H1 (cell line): ENCODE measurements at regions not wholly inside any gene's neighbourhood (a gene's known extent, or its start where the extent isn't known, plus 50 kb on each side); places are given as distances from the start of the nearest gene placed in this dataset.

ENCODE experiments used
- CTCF ChIA-PET: fragments of 300-600 bp; sonication (Branson Sonifier 250); formaldehyde crosslinking; loops from one replicate; lab custom pipeline; 2021; ENCODE audit not compliant: partially characterized antibody; lab: Charles Lee
- POLR2A ChIA-PET: fragments of 300-600 bp; sonication (Branson Sonifier 250); formaldehyde crosslinking; loops from one replicate; lab custom pipeline; 2021; ENCODE audit warnings: inconsistent platforms; ENCODE audit not compliant: partially characterized antibody; lab: Charles Lee
- DNase-seq, 2 experiments: peaks; one replicate each; pipeline versions ENCODE4 v3.0.0 to v3.0.0-alpha.2; 2010 to 2022; ENCODE audit warnings: low spot score in 2 of 2, low read depth in 1 of 2, mixed read lengths in 1 of 2
- FAIRE-seq: peaks from 2 replicates; lab custom pipeline; 2011; peaks lifted over from hg19 to GRCh38; lab: Jason Lieb, UNC
- H2AFZ ChIP-seq: 2 replicates; pipeline ENCODE4 v1.8.1; 2012; ENCODE audit warnings: low read length, inconsistent platforms
- H2AK5ac ChIP-seq: 2 replicates; pipeline ENCODE4 v1.6.1; 2013; ENCODE audit warnings: low read depth, low read length
- H2BK120ac ChIP-seq: replicated peaks from 2 replicates; pipeline ENCODE3; 2013; ENCODE audit warnings: low read depth, low read length, inconsistent platforms
- H2BK12ac ChIP-seq: 2 replicates; pipeline ENCODE4 v1.6.1; 2013; ENCODE audit warnings: low read depth, low read length
- H2BK15ac ChIP-seq: 2 replicates; pipeline ENCODE4 v1.6.1; 2013; ENCODE audit warnings: low read length
- H2BK20ac ChIP-seq: 2 replicates; pipeline ENCODE4 v1.6.1; 2013; ENCODE audit warnings: low read length
- H2BK5ac ChIP-seq: 2 replicates; pipeline ENCODE4 v1.6.1; 2013; ENCODE audit warnings: low read depth, low read length
- H3K14ac ChIP-seq: 2 replicates; pipeline ENCODE4 v1.6.1; 2013; ENCODE audit warnings: inconsistent platforms; ENCODE audit not compliant: insufficient read length
- H3K18ac ChIP-seq: 2 replicates; pipeline ENCODE4 v1.6.1; 2013; ENCODE audit warnings: low read length; ENCODE audit errors: extremely low read depth
- H3K23ac ChIP-seq: 2 replicates; pipeline ENCODE4 v1.6.1; 2013; ENCODE audit warnings: inconsistent platforms; ENCODE audit not compliant: insufficient read length
- H3K23me2 ChIP-seq: 2 replicates; pipeline ENCODE4 v1.6.1; 2013; ENCODE audit warnings: low read depth, low read length
- H3K27ac ChIP-seq: 2 replicates; pipeline ENCODE4 v1.6.1; 2011; ENCODE audit warnings: low read depth, low read length, inconsistent platforms
- H3K27me3 ChIP-seq, 4 experiments: replicated peaks in 1 of 4; 1 replicate in 1 of 4; 2 replicates in 3 of 4; pipeline versions ENCODE4 v1.6.1 to v1.8.1; 2011 to 2013; ENCODE audit warnings: low read length in 3 of 4, mild to moderate bottlenecking in 3 of 4, inconsistent platforms in 2 of 4, mixed read lengths in 2 of 4, moderate library complexity in 1 of 4; ENCODE audit not compliant: control insufficient read depth in 3 of 4, insufficient read depth in 3 of 4; ENCODE audit errors: extremely low read depth in 1 of 4
- H3K36me3 ChIP-seq, 4 experiments: 2 replicates each; pipeline versions ENCODE4 v1.6.1 to v1.8.1; 2011 to 2013; ENCODE audit warnings: mild to moderate bottlenecking in 4 of 4, low read length in 3 of 4, moderate library complexity in 2 of 4, control low read depth in 1 of 4, inconsistent platforms in 1 of 4; ENCODE audit not compliant: insufficient read depth in 4 of 4, control insufficient read depth in 2 of 4
- H3K4ac ChIP-seq: replicated peaks from 2 replicates; pipeline ENCODE3; 2013; ENCODE audit warnings: low read length, low read depth, mixed read lengths, inconsistent platforms; ENCODE audit not compliant: insufficient read length
- H3K4me1 ChIP-seq, 4 experiments: replicated peaks in 1 of 4; 1 replicate in 1 of 4; 2 replicates in 3 of 4; pipeline versions ENCODE4 v1.6.1 to v1.8.1; 2011 to 2013; ENCODE audit warnings: low read length in 3 of 4, inconsistent platforms in 2 of 4, mixed read lengths in 1 of 4; ENCODE audit not compliant: insufficient read depth in 4 of 4, control insufficient read depth in 3 of 4
- H3K4me2 ChIP-seq, 2 experiments: 2 replicates each; pipeline versions ENCODE4 v1.6.1 to v1.8.1; 2011 to 2013; ENCODE audit warnings: low read depth in 2 of 2, low read length in 2 of 2, control low read depth in 1 of 2, inconsistent platforms in 1 of 2, mild to moderate bottlenecking in 1 of 2; ENCODE audit not compliant: insufficient read depth in 1 of 2
- H3K4me3 ChIP-seq, 4 experiments: fragments of 200-600, 300-600 bp in 1 of 4; sonication (generic), shearing (Covaris generic), sonication (Bioruptor Twin) in 1 of 4; 2 replicates each; pipeline versions ENCODE4 v1.5.1 to v1.8.1; 2011 to 2016; ENCODE audit warnings: low read length in 4 of 4, low read depth in 3 of 4, control low read depth in 2 of 4, inconsistent platforms in 2 of 4, mild to moderate bottlenecking in 2 of 4, mixed read lengths in 1 of 4, moderate library complexity in 1 of 4; ENCODE audit not compliant: insufficient read depth in 2 of 4; ENCODE audit errors: extremely low read depth in 1 of 4
- H3K56ac ChIP-seq: replicated peaks from 2 replicates; pipeline ENCODE3; 2013; ENCODE audit warnings: low read depth, mild to moderate bottlenecking, mixed read lengths, low read length, inconsistent platforms; ENCODE audit not compliant: insufficient read length
- H3K79me1 ChIP-seq: 2 replicates; pipeline ENCODE4 v1.6.1; 2013; ENCODE audit warnings: low read depth, low read length, control low read depth
- H3K79me2 ChIP-seq, 2 experiments: 2 replicates each; pipeline versions ENCODE4 v1.6.1 to v1.8.1; 2012 to 2013; ENCODE audit warnings: low read length in 2 of 2, mild to moderate bottlenecking in 2 of 2, inconsistent platforms in 1 of 2; ENCODE audit not compliant: insufficient read depth in 2 of 2, control insufficient read depth in 1 of 2
- H3K9ac ChIP-seq, 4 experiments: replicated peaks in 1 of 4; 1 replicate in 1 of 4; 2 replicates in 3 of 4; pipeline versions ENCODE4 v1.6.1 to v1.8.1; 2011 to 2013; ENCODE audit warnings: low read depth in 3 of 4, low read length in 3 of 4, control low read depth in 2 of 4, mild to moderate bottlenecking in 2 of 4, moderate library complexity in 2 of 4, inconsistent platforms in 1 of 4; ENCODE audit errors: extremely low read depth in 1 of 4
- H3K9me3 ChIP-seq, 2 experiments: 2 replicates each; pipeline versions ENCODE4 v1.6.1 to v1.8.1; 2012 to 2013; ENCODE audit warnings: mild to moderate bottlenecking in 2 of 2, moderate library complexity in 2 of 2, control low read depth in 1 of 2, inconsistent platforms in 1 of 2, low read depth in 1 of 2, low read length in 1 of 2, mixed read lengths in 1 of 2; ENCODE audit not compliant: insufficient read depth in 2 of 2
- H4K20me1 ChIP-seq, 2 experiments: replicated peaks in 1 of 2; 2 replicates each; pipeline versions ENCODE3 to v1.8.1; 2011 to 2013; ENCODE audit warnings: inconsistent platforms in 2 of 2, low read length in 2 of 2, mild to moderate bottlenecking in 1 of 2; ENCODE audit not compliant: insufficient read depth in 2 of 2, control insufficient read depth in 1 of 2
- H4K5ac ChIP-seq: 2 replicates; pipeline ENCODE4 v1.6.1; 2013; ENCODE audit warnings: low read length, low read depth, mixed read lengths, inconsistent platforms; ENCODE audit not compliant: insufficient read length
- H4K8ac ChIP-seq: 2 replicates; pipeline ENCODE4 v1.8.0; 2013; ENCODE audit warnings: mild to moderate bottlenecking, moderate library complexity, low read length, inconsistent platforms; ENCODE audit not compliant: insufficient read depth; ENCODE audit errors: extremely low read depth
- H4K91ac ChIP-seq: replicated peaks from 2 replicates; pipeline ENCODE3; 2013; ENCODE audit warnings: low read length, mixed read lengths, inconsistent platforms; ENCODE audit not compliant: insufficient read length
- ASH2L ChIP-seq: fragments of 200-600, 300-600 bp; sonication (generic); IDR thresholded peaks from one replicate; pipeline ENCODE4 v1.7.1; 2017; ENCODE audit warnings: low read length
- BACH1 ChIP-seq: IDR thresholded peaks from 2 replicates; pipeline ENCODE4 v1.6.1; 2012; ENCODE audit warnings: low read length, improper control_type of control experiment
- BCL11A ChIP-seq, 2 experiments: IDR thresholded peaks; one replicate each; pipeline ENCODE4 v1.6.1; 2011; ENCODE audit warnings: low read depth in 2 of 2, low read length in 2 of 2, mild to moderate bottlenecking in 2 of 2
- CBX8 ChIP-seq: fragments of 300-800, 300-1000 bp; sonication (generic); IDR thresholded peaks from 2 replicates; pipeline ENCODE4 v1.7.1; 2016; ENCODE audit warnings: low read depth, low read length, borderline replicate concordance
- CHD1 ChIP-seq: IDR thresholded peaks from 2 replicates; pipeline ENCODE4 v1.6.1; 2012; ENCODE audit warnings: low read depth, low read length, improper control_type of control experiment
- KDM4A ChIP-seq: IDR thresholded peaks from one replicate; pipeline ENCODE4 v1.7.1; 2012; ENCODE audit warnings: low read depth, mild to moderate bottlenecking, moderate library complexity, low read length, inconsistent platforms; ENCODE audit not compliant: severe bottlenecking
- MAFK ChIP-seq: IDR thresholded peaks from 2 replicates; pipeline ENCODE4 v1.6.1; 2012; ENCODE audit warnings: low read depth, mild to moderate bottlenecking, improper control_type of control experiment, low read length
- NANOG ChIP-seq: IDR thresholded peaks from 2 replicates; pipeline ENCODE4 v1.6.1; 2011; ENCODE audit warnings: low read length, low read depth, mild to moderate bottlenecking, inconsistent platforms; ENCODE audit not compliant: insufficient read depth, poor library complexity, severe bottlenecking
- RFX5 ChIP-seq: IDR thresholded peaks from 2 replicates; pipeline ENCODE4 v1.6.1; 2011; ENCODE audit warnings: low read depth, low read length, improper control_type of control experiment, borderline replicate concordance
- RNF2 ChIP-seq: fragments of 200-900, 300-1000 bp; sonication (generic); IDR thresholded peaks from 2 replicates; pipeline ENCODE4 v1.7.1; 2016; ENCODE audit warnings: borderline replicate concordance, low read depth, mild to moderate bottlenecking, antibody characterized with exemption, low read length; ENCODE audit not compliant: poor library complexity, severe bottlenecking; ENCODE audit errors: missing control alignments
- SIX5 ChIP-seq: IDR thresholded peaks from 2 replicates; pipeline ENCODE4 v1.6.1; 2011; ENCODE audit warnings: mild to moderate bottlenecking, low read depth, low read length
- SP1 ChIP-seq: IDR thresholded peaks from 2 replicates; pipeline ENCODE4 v1.6.1; 2011; ENCODE audit warnings: low read depth, low read length
- SP2 ChIP-seq: IDR thresholded peaks from 2 replicates; pipeline ENCODE4 v1.6.1; 2012; ENCODE audit warnings: mild to moderate bottlenecking, low read length, inconsistent platforms
- SP4 ChIP-seq: IDR thresholded peaks from 2 replicates; pipeline ENCODE4 v1.6.1; 2012; ENCODE audit warnings: low read length, inconsistent platforms
- TCF12 ChIP-seq: IDR thresholded peaks from 2 replicates; pipeline ENCODE4 v1.6.1; 2011; ENCODE audit warnings: low read depth, mild to moderate bottlenecking, low read length
- ZNF274 ChIP-seq: IDR thresholded peaks from 2 replicates; pipeline ENCODE4 v1.7.0; 2012; ENCODE audit warnings: low read length, borderline replicate concordance; ENCODE audit errors: extremely low read depth
- WGBS, 2 experiments: shearing (Covaris generic) in 1 of 2; methylation state at CpG; one replicate each; pipeline versions ENCODE4 v1.1.6 to v1.1.7; 2013 to 2015; ENCODE audit warnings: low lambda C conversion rate in 2 of 2, mixed read lengths in 2 of 2, inconsistent platforms in 1 of 2, low coverage in 1 of 2, missing lambda C conversion rate in 1 of 2; ENCODE audit not compliant: insufficient replicate concordance in 2 of 2, insufficient coverage in 1 of 2, insufficient read length in 1 of 2; ENCODE audit errors: extremely low coverage in 1 of 2, missing lambda C conversion rate in 1 of 2; 5-methylcytosine and 5-hydroxymethylcytosine counted together

DNA sequence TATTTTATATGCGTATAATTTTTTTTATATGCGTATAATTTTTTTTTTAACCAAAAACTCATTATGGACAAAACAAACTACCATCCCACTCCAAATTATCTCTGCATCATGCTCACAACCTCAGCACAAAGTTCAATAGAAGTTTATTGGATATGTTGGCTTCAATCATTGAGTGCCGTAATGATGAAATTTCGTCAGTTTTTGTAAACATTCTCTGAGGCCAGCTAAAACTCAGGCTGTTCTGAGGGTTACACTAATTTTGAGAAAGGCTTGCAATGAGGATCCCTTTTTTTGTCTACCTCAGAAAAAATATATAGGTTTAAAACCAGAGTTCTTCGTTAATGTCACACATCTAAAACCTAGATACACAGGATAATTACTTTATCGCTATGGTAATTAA lies 1253.2 kb downstream of the EFNA5 start:
- no peak overlapping the region for H3K18ac ChIP-seq
- H3K27ac ChIP-seq, result no peak overlapping the region
- H2AK5ac ChIP-seq, result no peak overlapping the region
- H4K8ac ChIP-seq, result no peak overlapping the region
- no peak overlapping the region for H2AFZ ChIP-seq
- H2BK120ac ChIP-seq, result no peak overlapping the region
- no peaks in the 10 kb centered on the region for H3K36me3 ChIP-seq
- H3K4ac ChIP-seq, result no peak overlapping the region
- no peak overlapping the region for H3K4me3 ChIP-seq
- H3K56ac ChIP-seq, result no peak overlapping the region
- H4K91ac ChIP-seq, result no peak overlapping the region
- H3K23ac ChIP-seq, result no peak overlapping the region
- H4K20me1 ChIP-seq, result no peaks in the 10 kb centered on the region
- no peak overlapping the region for H2BK12ac ChIP-seq
- H3K79me1 ChIP-seq, result no peaks in the 10 kb centered on the region
- no peaks in the 10 kb centered on the region for H3K4me1 ChIP-seq
- ChIA-PET CTCF (interaction anchor here (2.0 kb wide), 1 partner anchor 37 kb away, joined by 7 read pairs; no protein-coding TSS in a partner anchor), POLR2A (no interaction called here)
- H3K23me2 ChIP-seq, result no peaks in the 10 kb centered on the region
- no peaks in the 10 kb centered on the region for H3K9me3 ChIP-seq
- H3K14ac ChIP-seq, result no peak overlapping the region
- DNase-seq (no peak), FAIRE-seq (no peak)
- TF ChIP-seq CHD1, result no peak
- no peak for TF ChIP-seq RFX5
- TF ChIP-seq RNF2, result no peak
- no peak for TF ChIP-seq MAFK
- no peak for TF ChIP-seq SP4
- no peak for TF ChIP-seq SP2
- no peak for TF ChIP-seq ASH2L
- TF ChIP-seq ZNF274, result no peak
- TF ChIP-seq TCF12, result no peak
- TF ChIP-seq BCL11A (IDR thresholded peaks at IDR 0.05; ENCODE audit: low read depth in 2 of 2, low read length in 2 of 2), result no peak
- no peak for TF ChIP-seq SIX5
- no peak for TF ChIP-seq SP1
- no peak for TF ChIP-seq CBX8
- TF ChIP-seq KDM4A, result no peak
- no peak for TF ChIP-seq BACH1
- TF ChIP-seq NANOG, result no peak
- H3K27me3 ChIP-seq, result no peaks in the 10 kb centered on the region
- no peak overlapping the region for H3K4me2 ChIP-seq
- H3K79me2 ChIP-seq, result no peaks in the 10 kb centered on the region
- H2BK15ac ChIP-seq, result no peak overlapping the region
- no peak overlapping the region for H2BK20ac ChIP-seq
- H2BK5ac ChIP-seq, result no peak overlapping the region
- no peak overlapping the region for H3K9ac ChIP-seq
- 98% methylated on average over 6 of the region's 6 CpGs; no CpG with 5 or more reads in 1 of the 2 experiments for WGBS, 2 experiments
- H4K5ac ChIP-seq, result no peak overlapping the region
